Anterior cingulate cortex (tissue), 58 donors: ENCODE measurements at regions not wholly inside any gene's neighbourhood (a gene's known extent, or its start where the extent isn't known, plus 50 kb on each side); places are given as distances from the start of the nearest gene placed in this dataset.

Experiments used
- DNase-seq, 58 donors: peaks; one replicate each; lab custom pipeline; 2025; lab: John Stamatoyannopoulos, UW

GRCh38 chr11:30652801-30653200 is 66.6 kb upstream of the MPPED2 start:
- no peak for DNase-seq

GRCh38 chr11:30650266-30650665 is 64.1 kb upstream of the MPPED2 start:
- DNase-seq: no peak
